NCI-H146 treated with DMSO at 0.1 percent for 48 hours (cell line): ENCODE measurements at regions not wholly inside any gene's neighbourhood (a gene's known extent, or its start where the extent isn't known, plus 50 kb on each side); places are given as distances from the start of the nearest gene placed in this dataset.
A peak's percentile ranks its signal among the peaks of the same experiment; 100 is the strongest.

Experiments
- DNase-seq: peaks from one replicate; lab custom pipeline; 2025; ENCODE audit not compliant: unreplicated experiment; lab: John Stamatoyannopoulos, UW

GRCh38 chr6:170483413-170483812, 69.7 kb downstream of the PSMB1 start:
- DNase-seq = no peak

GRCh38 chr6:170480050-170480692, 72.9 kb downstream of the PSMB1 start:
- no peak for DNase-seq

GRCh38 chr6:170476360-170476759, 76.7 kb downstream of the PSMB1 start:
- DNase-seq = no peak

- no peak for DNase-seq
Measured at GRCh38 chr6:170475118-170475517, 78.0 kb downstream of the PSMB1 start.

- no peak for DNase-seq
Measured at GRCh38 chr6:170473801-170474200, 79.3 kb downstream of the PSMB1 start.

- DNase-seq = peak; percentile 52
Measured at GRCh38 chr6:170473301-170473717, 79.8 kb downstream of the PSMB1 start.

- DNase-seq = no peak
Measured at GRCh38 chr6:170471491-170471890, 81.6 kb downstream of the PSMB1 start.

GRCh38 chr6:170470734-170471133, 82.4 kb downstream of the PSMB1 start:
- no peak for DNase-seq

- no peak for DNase-seq
Measured at GRCh38 chr6:170464524-170464979, 88.6 kb downstream of the PSMB1 start.

- no peak for DNase-seq
Measured at GRCh38 chr6:170464080-170464479, 89.0 kb downstream of the PSMB1 start.

GRCh38 chr6:170463101-170463721, 89.9 kb downstream of the PSMB1 start:
- DNase-seq = no peak

GRCh38 chr6:170462366-170463020, 90.6 kb downstream of the PSMB1 start:
- DNase-seq = no peak

- DNase-seq = no peak
Measured at GRCh38 chr6:170461556-170462365, 91.3 kb downstream of the PSMB1 start.

GRCh38 chr6:170461111-170461510, 92.0 kb downstream of the PSMB1 start:
- DNase-seq = no peak

- DNase-seq = no peak
Measured at GRCh38 chr6:170460641-170461040, 92.5 kb downstream of the PSMB1 start.

- DNase-seq = no peak
Measured at GRCh38 chr6:170459451-170459850, 93.7 kb downstream of the PSMB1 start.

- DNase-seq = no peak
Measured at GRCh38 chr6:170456886-170457698, 96.0 kb downstream of the PSMB1 start.
